GM10248 (cell line): ENCODE measurements at regions not wholly inside any gene's neighbourhood (a gene's known extent, or its start where the extent isn't known, plus 50 kb on each side); places are given as distances from the start of the nearest gene placed in this dataset.
"Not testable (repeated sequence)": the region's sequence is repeated elsewhere in the genome, so short reads cannot be mapped to it uniquely, and the experiment has no call there.

ENCODE experiments used
- CTCF ChIA-PET: fragments of 300-600 bp; sonication (Branson Sonifier 250); formaldehyde crosslinking; extraction: SDS; loops from one replicate; lab custom pipeline; 2021; ENCODE audit warnings: antibody characterized with exemption; lab: Yijun Ruan, JAX
- POLR2A ChIA-PET: fragments of 350-650 bp; sonication (Branson Sonifier 250); formaldehyde crosslinking; extraction: SDS; loops from one replicate; lab custom pipeline; 2020; ENCODE audit warnings: antibody characterized with exemption; lab: Yijun Ruan, JAX
- DNase-seq: peaks from one replicate; pipeline ENCODE4 v3.0.0; 2012; ENCODE audit errors: extremely low spot score
- TF ChIP-seq, protein P1 (sequence below): IDR thresholded peaks from 2 replicates; pipeline ENCODE4 v1.5.1; 2012; ENCODE audit warnings: mild to moderate bottlenecking, low read depth; ENCODE audit errors: extremely low read depth, missing control alignments, control extremely low read depth

DNA sequence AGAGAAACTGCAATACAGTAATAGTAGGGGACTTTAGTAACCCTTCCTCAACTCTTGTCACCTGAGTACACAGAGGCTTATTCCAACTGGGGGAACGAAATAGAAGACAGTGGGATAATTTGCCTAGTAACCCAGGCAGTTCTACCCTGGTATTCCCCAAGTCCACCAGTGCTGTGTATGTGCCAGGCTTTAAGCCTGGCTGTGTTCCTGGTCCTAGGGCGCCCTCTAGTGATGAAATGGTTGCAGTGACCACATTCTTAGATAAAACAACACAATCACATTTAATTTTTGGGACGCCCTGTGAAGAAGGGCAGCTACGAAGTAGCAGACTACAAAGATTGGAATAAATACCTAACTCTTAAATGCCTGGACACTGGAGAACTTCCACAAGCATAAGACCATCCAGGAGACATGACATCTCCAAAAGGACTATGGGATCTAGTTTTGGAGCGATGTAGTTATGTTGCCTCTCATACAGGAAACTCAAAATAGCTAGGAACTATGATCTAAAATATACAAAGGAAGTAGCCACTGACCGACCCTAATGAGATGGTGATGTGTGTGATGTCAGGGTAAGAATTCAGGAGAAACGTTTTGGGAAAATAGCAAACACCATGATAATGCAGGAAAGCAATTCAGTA is 163.0 kb upstream of the XIST start:
- CTCF ChIA-PET, result interaction anchor here (1.2 to 1.9 kb wide), 5 partner anchors 72 to 161 kb away, joined by 4 to 12 read pairs (median 6); no protein-coding TSS in a partner anchor
- DNase-seq, result peak; percentile 58
- POLR2A ChIA-PET, result no interaction called here
- TF ChIP-seq, protein P1, sequence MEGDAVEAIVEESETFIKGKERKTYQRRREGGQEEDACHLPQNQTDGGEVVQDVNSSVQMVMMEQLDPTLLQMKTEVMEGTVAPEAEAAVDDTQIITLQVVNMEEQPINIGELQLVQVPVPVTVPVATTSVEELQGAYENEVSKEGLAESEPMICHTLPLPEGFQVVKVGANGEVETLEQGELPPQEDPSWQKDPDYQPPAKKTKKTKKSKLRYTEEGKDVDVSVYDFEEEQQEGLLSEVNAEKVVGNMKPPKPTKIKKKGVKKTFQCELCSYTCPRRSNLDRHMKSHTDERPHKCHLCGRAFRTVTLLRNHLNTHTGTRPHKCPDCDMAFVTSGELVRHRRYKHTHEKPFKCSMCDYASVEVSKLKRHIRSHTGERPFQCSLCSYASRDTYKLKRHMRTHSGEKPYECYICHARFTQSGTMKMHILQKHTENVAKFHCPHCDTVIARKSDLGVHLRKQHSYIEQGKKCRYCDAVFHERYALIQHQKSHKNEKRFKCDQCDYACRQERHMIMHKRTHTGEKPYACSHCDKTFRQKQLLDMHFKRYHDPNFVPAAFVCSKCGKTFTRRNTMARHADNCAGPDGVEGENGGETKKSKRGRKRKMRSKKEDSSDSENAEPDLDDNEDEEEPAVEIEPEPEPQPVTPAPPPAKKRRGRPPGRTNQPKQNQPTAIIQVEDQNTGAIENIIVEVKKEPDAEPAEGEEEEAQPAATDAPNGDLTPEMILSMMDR, result peak; percentile 50

DNA sequence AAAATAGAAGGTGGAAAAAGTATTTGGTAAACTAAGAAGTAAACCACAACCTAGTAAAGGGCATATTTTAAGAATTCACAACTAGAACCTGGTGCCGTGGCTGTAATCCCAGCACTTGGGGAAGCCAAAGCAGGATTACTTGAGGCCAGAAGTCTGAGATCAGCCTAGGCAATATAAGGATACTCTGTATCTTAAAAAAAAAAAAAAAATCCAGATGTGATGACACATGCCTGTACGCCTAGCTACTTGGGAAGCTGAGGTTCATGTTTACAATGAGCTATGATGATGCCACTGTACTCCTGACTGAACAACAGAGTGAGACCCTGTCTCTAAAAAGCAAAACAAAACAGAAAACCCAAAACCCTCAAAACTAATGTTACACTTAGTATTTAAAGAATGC is 156.5 kb upstream of the XIST start:
- ChIA-PET CTCF (no interaction called here), POLR2A (no interaction called here)
- DNase-seq, result no peak
- TF ChIP-seq, protein P1, result no peak

DNA sequence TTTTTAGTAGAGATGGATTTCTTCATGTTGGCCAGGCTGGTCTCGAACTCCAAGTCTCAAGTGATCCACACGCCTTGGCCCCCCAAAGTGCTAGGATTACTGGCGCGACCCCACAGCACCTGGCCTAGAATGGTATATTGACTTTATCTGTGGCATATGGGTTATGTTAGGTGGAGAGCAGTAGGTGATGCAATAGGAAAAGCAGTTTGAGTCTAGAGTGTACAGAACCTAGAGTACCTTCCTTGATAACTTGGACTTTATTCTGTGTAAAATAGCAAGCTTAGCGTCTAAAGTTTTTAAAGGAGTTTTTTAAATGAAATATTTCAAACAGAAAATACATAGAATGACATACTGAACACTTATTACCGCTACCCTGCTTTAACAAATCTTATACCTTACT is 139.5 kb upstream of the XIST start:
- no peak for DNase-seq
- TF ChIP-seq, protein P1, result no peak
- CTCF ChIA-PET, result no interaction called here
- POLR2A ChIA-PET, result no interaction called here

DNA sequence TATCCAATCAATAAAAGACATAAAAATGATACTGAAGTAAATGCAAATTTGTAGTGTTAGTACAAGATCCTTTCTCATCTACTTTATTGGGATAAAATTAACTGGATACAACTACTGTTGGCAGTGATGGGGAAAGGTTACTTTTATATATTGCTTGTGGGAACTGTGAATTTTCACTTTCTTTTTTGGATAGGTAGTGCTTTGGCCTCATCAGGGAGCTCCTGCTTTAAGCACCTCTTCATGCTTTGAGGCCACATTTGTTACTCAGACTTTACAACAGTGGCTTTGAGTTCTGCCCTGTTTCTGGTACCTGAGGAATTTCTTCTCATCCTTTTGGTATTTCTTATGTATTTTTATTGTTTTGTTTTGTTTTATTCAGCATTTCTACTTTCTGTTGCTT is 134.7 kb upstream of the XIST start:
- CTCF ChIA-PET, result no interaction called here
- DNase-seq, result peak; percentile 15
- POLR2A ChIA-PET, result no interaction called here
- TF ChIP-seq, protein P1, result no peak

DNA sequence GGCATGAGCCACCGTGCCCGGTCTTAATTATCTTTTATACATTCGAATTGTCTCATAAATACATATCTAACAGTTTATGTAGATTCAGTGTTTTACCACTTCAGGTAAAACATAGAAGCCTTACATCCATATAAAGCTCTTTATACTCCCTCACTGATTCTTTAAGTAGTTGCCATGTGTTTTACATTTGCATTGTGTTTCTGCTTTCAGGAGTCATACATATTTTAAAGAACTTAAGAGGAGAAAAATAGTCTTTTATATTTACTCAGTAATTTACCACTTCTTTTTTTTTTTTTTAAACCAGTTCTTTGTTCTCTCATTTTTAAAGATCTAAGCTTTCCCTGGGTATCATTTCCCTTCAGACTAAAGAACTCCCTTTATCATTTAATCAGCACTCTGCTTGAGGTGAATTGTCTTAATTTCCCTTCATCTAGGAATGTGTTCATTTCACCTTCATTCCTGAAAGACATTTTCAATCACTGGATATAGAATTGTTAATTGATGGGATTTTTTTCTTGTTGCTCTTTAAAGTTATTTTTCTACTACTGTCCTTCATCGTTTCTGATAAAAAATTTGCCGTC is 127.1 kb upstream of the XIST start:
- CTCF ChIA-PET, result no interaction called here
- DNase-seq, result no peak
- POLR2A ChIA-PET, result no interaction called here

DNA sequence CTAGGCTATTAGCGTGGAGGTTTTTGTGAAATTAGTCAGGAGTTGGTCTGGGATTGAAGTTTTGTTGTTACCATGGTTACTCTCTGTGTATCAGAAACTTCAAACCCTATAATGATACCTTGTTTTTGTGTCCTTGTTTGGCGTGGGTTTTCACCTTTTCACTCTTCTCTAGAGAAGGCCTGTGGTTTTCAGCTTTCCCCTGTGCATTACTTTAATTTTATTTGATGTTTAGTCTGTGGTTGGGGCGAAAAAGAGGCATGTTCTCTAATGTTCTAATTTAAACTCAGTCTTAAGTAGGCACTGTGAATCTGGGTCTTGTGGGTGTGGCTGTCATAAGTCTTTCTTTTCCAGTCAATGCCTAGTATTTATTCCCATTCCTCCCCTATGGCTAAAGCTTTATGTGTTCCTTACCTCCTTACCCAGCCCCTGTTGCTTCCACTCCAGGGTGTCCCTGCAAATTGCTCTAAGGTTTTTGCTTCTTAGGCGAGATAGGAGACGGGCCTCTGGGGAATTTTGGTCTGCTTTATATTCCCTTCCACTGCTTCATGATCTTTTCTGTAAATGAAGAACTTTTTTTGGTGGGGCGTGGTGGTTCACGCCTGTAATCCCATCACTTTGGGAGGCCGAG is 125.1 kb upstream of the XIST start:
- TF ChIP-seq, protein P1, result no peak
- CTCF ChIA-PET, result no interaction called here
- POLR2A ChIA-PET, result no interaction called here

More for the DNA sequence above, 127.1 kb upstream of the XIST start:
- TF ChIP-seq, protein P1, result no peak

DNA sequence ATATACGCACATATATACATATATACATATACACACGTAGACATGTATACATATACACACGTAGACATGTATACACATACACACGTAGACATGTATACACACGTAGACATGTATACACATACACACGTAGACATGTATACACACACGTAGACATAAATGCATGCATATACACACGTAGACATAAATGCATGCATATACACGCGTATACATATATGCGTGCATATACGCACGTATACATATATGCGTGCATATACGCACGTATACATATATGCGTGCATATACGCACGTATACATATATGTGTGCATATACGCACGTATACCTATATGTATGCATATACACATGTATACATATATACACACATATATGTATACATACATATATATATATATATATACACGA is 114.9 kb upstream of the XIST start:
- POLR2A ChIA-PET, CTCF ChIA-PET, DNase-seq: not testable (repeated sequence)

More for the DNA sequence above, 125.1 kb upstream of the XIST start:
- peak; percentile 34 for DNase-seq
